HEK293 (cell line): ENCODE measurements at regions not wholly inside any gene's neighbourhood (a gene's known extent, or its start where the extent isn't known, plus 50 kb on each side); places are given as distances from the start of the nearest gene placed in this dataset.

Source experiments
- HOXC10 ChIP-seq: sonication (generic); formaldehyde crosslinking; IDR thresholded peaks from 2 replicates; pipeline ENCODE4 v1.8.1; 2023; ENCODE audit warnings: mild to moderate bottlenecking, missing genetic modification reagents
- RBAK ChIP-seq: fragments of 450-650 bp; formaldehyde crosslinking; IDR thresholded peaks from 2 replicates; pipeline ENCODE4 v1.5.1; 2016; ENCODE audit warnings: missing biosample characterization, missing genetic modification characterization
- YY2 ChIP-seq: fragments of 450-650 bp; formaldehyde crosslinking; IDR thresholded peaks from 2 replicates; pipeline ENCODE4 v1.5.1; 2016; ENCODE audit warnings: missing biosample characterization, missing genetic modification characterization
- ZNF121 ChIP-seq: fragments of 450-650 bp; formaldehyde crosslinking; IDR thresholded peaks from 2 replicates; pipeline ENCODE4 v1.5.1; 2016; ENCODE audit warnings: missing biosample characterization, missing genetic modification characterization
- ZNF138 ChIP-seq: fragments of 450-650 bp; formaldehyde crosslinking; IDR thresholded peaks from 2 replicates; pipeline ENCODE4 v1.5.1; 2016; ENCODE audit warnings: missing biosample characterization, missing genetic modification characterization, borderline replicate concordance
- ZNF175 ChIP-seq: fragments of 450-650 bp; formaldehyde crosslinking; IDR thresholded peaks from 2 replicates; pipeline ENCODE4 v1.5.1; 2016; ENCODE audit warnings: missing biosample characterization, missing genetic modification characterization
- ZNF416 ChIP-seq: fragments of 450-650 bp; formaldehyde crosslinking; IDR thresholded peaks from 2 replicates; pipeline ENCODE4 v1.5.1; 2016; ENCODE audit warnings: missing biosample characterization, missing genetic modification characterization
- ZNF571 ChIP-seq: fragments of 450-650 bp; formaldehyde crosslinking; IDR thresholded peaks from 2 replicates; pipeline ENCODE4 v1.5.0; 2017; ENCODE audit warnings: missing biosample characterization, missing genetic modification characterization
- ZNF624 ChIP-seq: fragments of 450-650 bp; formaldehyde crosslinking; IDR thresholded peaks from 2 replicates; pipeline ENCODE4 v1.5.1; 2017; ENCODE audit warnings: missing biosample characterization, missing genetic modification characterization
- TF ChIP-seq, protein P1 (sequence below): fragments of 450-650 bp; formaldehyde crosslinking; IDR thresholded peaks from 2 replicates; pipeline ENCODE4 v1.5.1; 2016; ENCODE audit warnings: missing biosample characterization, missing genetic modification characterization
- TF ChIP-seq, protein P2 (sequence below): fragments of 450-650 bp; formaldehyde crosslinking; IDR thresholded peaks from 2 replicates; pipeline ENCODE4 v1.5.1; 2016; ENCODE audit warnings: missing biosample characterization, missing genetic modification characterization, borderline replicate concordance
- TF ChIP-seq, protein P3 (sequence below): fragments of 450-650 bp; formaldehyde crosslinking; IDR thresholded peaks from 2 replicates; pipeline ENCODE4 v1.5.1; 2016; ENCODE audit warnings: missing biosample characterization, missing genetic modification characterization

DNA sequence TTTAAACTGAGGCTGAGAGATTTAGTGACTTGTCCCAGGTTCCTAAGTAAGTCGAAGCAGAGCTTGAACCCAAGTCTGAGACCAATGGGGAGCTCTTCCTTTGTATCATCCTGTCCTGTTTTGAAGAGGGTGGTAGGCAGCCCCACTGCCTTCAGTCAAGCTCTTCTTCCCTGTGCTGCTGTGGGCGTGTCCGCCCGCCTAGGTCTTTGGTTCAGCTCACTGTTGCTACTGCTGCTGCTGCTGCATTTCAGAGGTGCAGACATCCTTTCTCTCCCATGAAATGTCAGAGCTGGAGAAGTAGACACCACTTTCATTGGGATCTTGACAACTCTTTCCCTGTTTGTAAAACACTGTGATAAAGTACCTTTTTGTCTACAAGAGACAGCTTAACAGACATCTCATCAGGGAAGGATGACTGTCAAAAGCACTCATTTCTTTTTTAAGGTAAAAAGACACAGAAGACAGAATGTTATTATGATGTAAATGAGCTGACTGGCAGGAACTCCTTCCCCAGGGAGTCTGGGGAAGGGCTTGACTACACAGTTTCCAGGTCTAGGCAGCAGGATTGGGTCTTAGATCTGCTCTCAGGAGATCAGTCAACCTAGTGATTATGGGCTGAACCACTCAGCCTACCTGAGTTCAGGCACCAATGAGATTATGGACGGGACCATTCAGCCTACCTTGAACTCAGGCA lies 91.7 kb upstream of the TRIB2 start:
- TF ChIP-seq, protein P1, sequence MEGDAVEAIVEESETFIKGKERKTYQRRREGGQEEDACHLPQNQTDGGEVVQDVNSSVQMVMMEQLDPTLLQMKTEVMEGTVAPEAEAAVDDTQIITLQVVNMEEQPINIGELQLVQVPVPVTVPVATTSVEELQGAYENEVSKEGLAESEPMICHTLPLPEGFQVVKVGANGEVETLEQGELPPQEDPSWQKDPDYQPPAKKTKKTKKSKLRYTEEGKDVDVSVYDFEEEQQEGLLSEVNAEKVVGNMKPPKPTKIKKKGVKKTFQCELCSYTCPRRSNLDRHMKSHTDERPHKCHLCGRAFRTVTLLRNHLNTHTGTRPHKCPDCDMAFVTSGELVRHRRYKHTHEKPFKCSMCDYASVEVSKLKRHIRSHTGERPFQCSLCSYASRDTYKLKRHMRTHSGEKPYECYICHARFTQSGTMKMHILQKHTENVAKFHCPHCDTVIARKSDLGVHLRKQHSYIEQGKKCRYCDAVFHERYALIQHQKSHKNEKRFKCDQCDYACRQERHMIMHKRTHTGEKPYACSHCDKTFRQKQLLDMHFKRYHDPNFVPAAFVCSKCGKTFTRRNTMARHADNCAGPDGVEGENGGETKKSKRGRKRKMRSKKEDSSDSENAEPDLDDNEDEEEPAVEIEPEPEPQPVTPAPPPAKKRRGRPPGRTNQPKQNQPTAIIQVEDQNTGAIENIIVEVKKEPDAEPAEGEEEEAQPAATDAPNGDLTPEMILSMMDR (tag by site-specific recombination), result no peak
- TF ChIP-seq, protein P2, sequence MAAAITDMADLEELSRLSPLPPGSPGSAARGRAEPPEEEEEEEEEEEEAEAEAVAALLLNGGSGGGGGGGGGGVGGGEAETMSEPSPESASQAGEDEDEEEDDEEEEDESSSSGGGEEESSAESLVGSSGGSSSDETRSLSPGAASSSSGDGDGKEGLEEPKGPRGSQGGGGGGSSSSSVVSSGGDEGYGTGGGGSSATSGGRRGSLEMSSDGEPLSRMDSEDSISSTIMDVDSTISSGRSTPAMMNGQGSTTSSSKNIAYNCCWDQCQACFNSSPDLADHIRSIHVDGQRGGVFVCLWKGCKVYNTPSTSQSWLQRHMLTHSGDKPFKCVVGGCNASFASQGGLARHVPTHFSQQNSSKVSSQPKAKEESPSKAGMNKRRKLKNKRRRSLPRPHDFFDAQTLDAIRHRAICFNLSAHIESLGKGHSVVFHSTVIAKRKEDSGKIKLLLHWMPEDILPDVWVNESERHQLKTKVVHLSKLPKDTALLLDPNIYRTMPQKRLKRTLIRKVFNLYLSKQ (tag by site-specific recombination), result no peak
- TF ChIP-seq ZNF175 (tag by site-specific recombination) (no peak), HOXC10 (no peak), ZNF624 (no peak), ZNF571 (tag by site-specific recombination) (no peak), ZNF121 (tag by site-specific recombination) (no peak), ZNF138 (no peak), ZNF416 (tag by site-specific recombination) (no peak), YY2 (tag by site-specific recombination) (no peak), RBAK (tag by site-specific recombination) (no peak)
- TF ChIP-seq, protein P3, sequence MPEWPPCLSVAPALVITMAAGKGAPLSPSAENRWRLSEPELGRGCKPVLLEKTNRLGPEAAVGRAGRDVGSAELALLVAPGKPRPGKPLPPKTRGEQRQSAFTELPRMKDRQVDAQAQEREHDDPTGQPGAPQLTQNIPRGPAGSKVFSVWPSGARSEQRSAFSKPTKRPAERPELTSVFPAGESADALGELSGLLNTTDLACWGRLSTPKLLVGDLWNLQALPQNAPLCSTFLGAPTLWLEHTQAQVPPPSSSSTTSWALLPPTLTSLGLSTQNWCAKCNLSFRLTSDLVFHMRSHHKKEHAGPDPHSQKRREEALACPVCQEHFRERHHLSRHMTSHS, result no peak
